ENCODE measurements at regions not wholly inside any gene's neighbourhood (a gene's known extent, or its start where the extent isn't known, plus 50 kb on each side); places are given as distances from the start of the nearest gene placed in this dataset.

GRCh38 chr1:198860371-198860770, 221.5 kb downstream of the PTPRC start:
- DNase-seq (ENCODE audit: low read depth in 4 of 4, low spot score in 3 of 4): no peak

GRCh38 chr1:198861636-198862035, 222.8 kb downstream of the PTPRC start:
- no peak for DNase-seq (ENCODE audit: low read depth in 4 of 4, low spot score in 3 of 4)

GRCh38 chr1:198864695-198865094, 225.9 kb downstream of the PTPRC start:
- no peak for DNase-seq (ENCODE audit: low read depth in 4 of 4, low spot score in 3 of 4)

- no peak for DNase-seq (ENCODE audit: low read depth in 4 of 4, low spot score in 3 of 4)
Measured at GRCh38 chr1:198865319-198865718, 226.5 kb downstream of the PTPRC start.

GRCh38 chr1:198867182-198867581, 228.3 kb downstream of the PTPRC start:
- no peak for DNase-seq (ENCODE audit: low read depth in 4 of 4, low spot score in 3 of 4)

GRCh38 chr1:198873696-198874230, 234.9 kb downstream of the PTPRC start:
- DNase-seq (ENCODE audit: low read depth in 4 of 4, low spot score in 3 of 4): no peak

- DNase-seq (ENCODE audit: low read depth in 4 of 4, low spot score in 3 of 4): peak in 2 of 4 donors; percentile 12
Measured at GRCh38 chr1:198876371-198876871, 237.6 kb downstream of the PTPRC start.

- DNase-seq (ENCODE audit: low read depth in 4 of 4, low spot score in 3 of 4): no peak
Measured at GRCh38 chr1:198878566-198878965, 239.7 kb downstream of the PTPRC start.

- no peak for DNase-seq (ENCODE audit: low read depth in 4 of 4, low spot score in 3 of 4)
Measured at GRCh38 chr1:198879711-198880306, 241.0 kb downstream of the PTPRC start.

- no peak for DNase-seq (ENCODE audit: low read depth in 4 of 4, low spot score in 3 of 4)
Measured at GRCh38 chr1:198880397-198880796, 241.6 kb downstream of the PTPRC start.

- DNase-seq (ENCODE audit: low read depth in 4 of 4, low spot score in 3 of 4): no peak
Measured at GRCh38 chr1:198880818-198881597, 242.2 kb downstream of the PTPRC start.

- no peak for DNase-seq (ENCODE audit: low read depth in 4 of 4, low spot score in 3 of 4)
Measured at GRCh38 chr1:198883184-198883583, 244.3 kb downstream of the PTPRC start.

GRCh38 chr1:198887866-198888265, 249.0 kb downstream of the PTPRC start:
- DNase-seq (ENCODE audit: low read depth in 4 of 4, low spot score in 3 of 4): no peak

GRCh38 chr1:198888379-198888943, 249.6 kb downstream of the PTPRC start:
- DNase-seq (ENCODE audit: low read depth in 4 of 4, low spot score in 3 of 4): no peak

GRCh38 chr1:198889101-198889500, 250.3 kb downstream of the PTPRC start:
- no peak for DNase-seq (ENCODE audit: low read depth in 4 of 4, low spot score in 3 of 4)

GRCh38 chr1:198889749-198890148, 250.9 kb downstream of the PTPRC start:
- no peak for DNase-seq (ENCODE audit: low read depth in 4 of 4, low spot score in 3 of 4)

GRCh38 chr1:198890214-198890930, 251.5 kb downstream of the PTPRC start:
- DNase-seq (ENCODE audit: low read depth in 4 of 4, low spot score in 3 of 4): no peak

- DNase-seq (ENCODE audit: low read depth in 4 of 4, low spot score in 3 of 4): no peak
Measured at GRCh38 chr1:198892065-198892464, 253.2 kb downstream of the PTPRC start.

- no peak for DNase-seq (ENCODE audit: low read depth in 4 of 4, low spot score in 3 of 4)
Measured at GRCh38 chr1:198893141-198893540, 254.3 kb downstream of the PTPRC start.

GRCh38 chr1:198893763-198894444, 255.1 kb downstream of the PTPRC start:
- DNase-seq (ENCODE audit: low read depth in 4 of 4, low spot score in 3 of 4): no peak

Measured in right renal pelvis (tissue), 4 donors.